ENCODE measurements at regions not wholly inside any gene's neighbourhood (a gene's known extent, or its start where the extent isn't known, plus 50 kb on each side); places are given as distances from the start of the nearest gene placed in this dataset.

DNA sequence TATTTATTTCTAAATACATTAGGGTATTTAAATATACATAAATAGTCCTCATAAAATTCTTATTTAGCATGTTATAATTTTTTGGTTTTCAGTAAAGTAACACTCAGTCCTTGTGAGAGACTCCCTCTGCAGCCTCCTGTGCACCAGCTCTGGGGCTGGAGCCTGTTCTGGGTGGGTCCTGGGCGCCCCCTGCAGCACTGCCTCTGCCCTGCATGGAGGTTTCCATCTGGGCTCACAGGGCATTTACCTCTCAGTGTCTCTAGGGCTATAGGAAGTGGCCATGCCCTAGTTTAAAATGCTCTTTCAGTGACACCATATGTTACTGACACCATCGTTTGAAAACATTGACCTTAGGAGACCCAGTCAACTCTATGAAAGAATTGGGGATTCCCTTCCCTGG is 1155.2 kb downstream of the TMEM121 start:
- TF ChIP-seq, protein P1, sequence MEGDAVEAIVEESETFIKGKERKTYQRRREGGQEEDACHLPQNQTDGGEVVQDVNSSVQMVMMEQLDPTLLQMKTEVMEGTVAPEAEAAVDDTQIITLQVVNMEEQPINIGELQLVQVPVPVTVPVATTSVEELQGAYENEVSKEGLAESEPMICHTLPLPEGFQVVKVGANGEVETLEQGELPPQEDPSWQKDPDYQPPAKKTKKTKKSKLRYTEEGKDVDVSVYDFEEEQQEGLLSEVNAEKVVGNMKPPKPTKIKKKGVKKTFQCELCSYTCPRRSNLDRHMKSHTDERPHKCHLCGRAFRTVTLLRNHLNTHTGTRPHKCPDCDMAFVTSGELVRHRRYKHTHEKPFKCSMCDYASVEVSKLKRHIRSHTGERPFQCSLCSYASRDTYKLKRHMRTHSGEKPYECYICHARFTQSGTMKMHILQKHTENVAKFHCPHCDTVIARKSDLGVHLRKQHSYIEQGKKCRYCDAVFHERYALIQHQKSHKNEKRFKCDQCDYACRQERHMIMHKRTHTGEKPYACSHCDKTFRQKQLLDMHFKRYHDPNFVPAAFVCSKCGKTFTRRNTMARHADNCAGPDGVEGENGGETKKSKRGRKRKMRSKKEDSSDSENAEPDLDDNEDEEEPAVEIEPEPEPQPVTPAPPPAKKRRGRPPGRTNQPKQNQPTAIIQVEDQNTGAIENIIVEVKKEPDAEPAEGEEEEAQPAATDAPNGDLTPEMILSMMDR (IDR thresholded peaks at IDR 0.05), result no peak
- TF ChIP-seq POLR2A (IDR thresholded peaks at IDR 0.05), result no peak
